ENCODE measurements at regions not wholly inside any gene's neighbourhood (a gene's known extent, or its start where the extent isn't known, plus 50 kb on each side); places are given as distances from the start of the nearest gene placed in this dataset.

DNA sequence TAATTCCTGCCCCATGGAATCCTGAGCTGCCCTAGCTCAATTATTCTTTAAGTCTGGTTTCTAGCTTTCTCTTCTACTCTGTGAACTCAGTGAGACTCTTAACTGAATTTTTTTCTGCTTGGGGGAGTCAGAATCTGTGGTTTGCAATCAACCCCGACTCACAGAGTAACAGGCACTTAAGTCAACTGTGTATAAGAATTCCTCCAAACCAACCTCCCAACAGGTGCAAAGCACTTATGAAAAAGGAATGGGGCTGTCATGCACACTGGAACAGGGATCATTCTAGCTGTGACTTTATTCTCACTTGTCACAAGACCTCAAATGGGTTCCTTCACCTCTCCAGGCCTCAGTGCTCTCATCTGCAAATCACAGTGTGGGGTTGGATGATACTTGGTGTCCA, 60.3 kb upstream of the SYT6 start:
- TF ChIP-seq, protein P1, sequence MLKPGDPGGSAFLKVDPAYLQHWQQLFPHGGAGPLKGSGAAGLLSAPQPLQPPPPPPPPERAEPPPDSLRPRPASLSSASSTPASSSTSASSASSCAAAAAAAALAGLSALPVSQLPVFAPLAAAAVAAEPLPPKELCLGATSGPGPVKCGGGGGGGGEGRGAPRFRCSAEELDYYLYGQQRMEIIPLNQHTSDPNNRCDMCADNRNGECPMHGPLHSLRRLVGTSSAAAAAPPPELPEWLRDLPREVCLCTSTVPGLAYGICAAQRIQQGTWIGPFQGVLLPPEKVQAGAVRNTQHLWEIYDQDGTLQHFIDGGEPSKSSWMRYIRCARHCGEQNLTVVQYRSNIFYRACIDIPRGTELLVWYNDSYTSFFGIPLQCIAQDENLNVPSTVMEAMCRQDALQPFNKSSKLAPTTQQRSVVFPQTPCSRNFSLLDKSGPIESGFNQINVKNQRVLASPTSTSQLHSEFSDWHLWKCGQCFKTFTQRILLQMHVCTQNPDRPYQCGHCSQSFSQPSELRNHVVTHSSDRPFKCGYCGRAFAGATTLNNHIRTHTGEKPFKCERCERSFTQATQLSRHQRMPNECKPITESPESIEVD (tag by site-specific recombination; IDR thresholded peaks at IDR 0.05), result no peak
- no peak for TF ChIP-seq ZNF629 (tag by site-specific recombination; IDR thresholded peaks at IDR 0.05)
- TF ChIP-seq, protein P2, sequence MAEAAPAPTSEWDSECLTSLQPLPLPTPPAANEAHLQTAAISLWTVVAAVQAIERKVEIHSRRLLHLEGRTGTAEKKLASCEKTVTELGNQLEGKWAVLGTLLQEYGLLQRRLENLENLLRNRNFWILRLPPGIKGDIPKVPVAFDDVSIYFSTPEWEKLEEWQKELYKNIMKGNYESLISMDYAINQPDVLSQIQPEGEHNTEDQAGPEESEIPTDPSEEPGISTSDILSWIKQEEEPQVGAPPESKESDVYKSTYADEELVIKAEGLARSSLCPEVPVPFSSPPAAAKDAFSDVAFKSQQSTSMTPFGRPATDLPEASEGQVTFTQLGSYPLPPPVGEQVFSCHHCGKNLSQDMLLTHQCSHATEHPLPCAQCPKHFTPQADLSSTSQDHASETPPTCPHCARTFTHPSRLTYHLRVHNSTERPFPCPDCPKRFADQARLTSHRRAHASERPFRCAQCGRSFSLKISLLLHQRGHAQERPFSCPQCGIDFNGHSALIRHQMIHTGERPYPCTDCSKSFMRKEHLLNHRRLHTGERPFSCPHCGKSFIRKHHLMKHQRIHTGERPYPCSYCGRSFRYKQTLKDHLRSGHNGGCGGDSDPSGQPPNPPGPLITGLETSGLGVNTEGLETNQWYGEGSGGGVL (tag by site-specific recombination; IDR thresholded peaks at IDR 0.05), result no peak
- TF ChIP-seq, protein P3, sequence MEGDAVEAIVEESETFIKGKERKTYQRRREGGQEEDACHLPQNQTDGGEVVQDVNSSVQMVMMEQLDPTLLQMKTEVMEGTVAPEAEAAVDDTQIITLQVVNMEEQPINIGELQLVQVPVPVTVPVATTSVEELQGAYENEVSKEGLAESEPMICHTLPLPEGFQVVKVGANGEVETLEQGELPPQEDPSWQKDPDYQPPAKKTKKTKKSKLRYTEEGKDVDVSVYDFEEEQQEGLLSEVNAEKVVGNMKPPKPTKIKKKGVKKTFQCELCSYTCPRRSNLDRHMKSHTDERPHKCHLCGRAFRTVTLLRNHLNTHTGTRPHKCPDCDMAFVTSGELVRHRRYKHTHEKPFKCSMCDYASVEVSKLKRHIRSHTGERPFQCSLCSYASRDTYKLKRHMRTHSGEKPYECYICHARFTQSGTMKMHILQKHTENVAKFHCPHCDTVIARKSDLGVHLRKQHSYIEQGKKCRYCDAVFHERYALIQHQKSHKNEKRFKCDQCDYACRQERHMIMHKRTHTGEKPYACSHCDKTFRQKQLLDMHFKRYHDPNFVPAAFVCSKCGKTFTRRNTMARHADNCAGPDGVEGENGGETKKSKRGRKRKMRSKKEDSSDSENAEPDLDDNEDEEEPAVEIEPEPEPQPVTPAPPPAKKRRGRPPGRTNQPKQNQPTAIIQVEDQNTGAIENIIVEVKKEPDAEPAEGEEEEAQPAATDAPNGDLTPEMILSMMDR (tag by site-specific recombination; IDR thresholded peaks at IDR 0.05), result no peak
- TF ChIP-seq ZBTB1 (tag by site-specific recombination; IDR thresholded peaks at IDR 0.05), result no peak
- TF ChIP-seq YY2 (tag by site-specific recombination; IDR thresholded peaks at IDR 0.05), result no peak
- TF ChIP-seq, protein P4, sequence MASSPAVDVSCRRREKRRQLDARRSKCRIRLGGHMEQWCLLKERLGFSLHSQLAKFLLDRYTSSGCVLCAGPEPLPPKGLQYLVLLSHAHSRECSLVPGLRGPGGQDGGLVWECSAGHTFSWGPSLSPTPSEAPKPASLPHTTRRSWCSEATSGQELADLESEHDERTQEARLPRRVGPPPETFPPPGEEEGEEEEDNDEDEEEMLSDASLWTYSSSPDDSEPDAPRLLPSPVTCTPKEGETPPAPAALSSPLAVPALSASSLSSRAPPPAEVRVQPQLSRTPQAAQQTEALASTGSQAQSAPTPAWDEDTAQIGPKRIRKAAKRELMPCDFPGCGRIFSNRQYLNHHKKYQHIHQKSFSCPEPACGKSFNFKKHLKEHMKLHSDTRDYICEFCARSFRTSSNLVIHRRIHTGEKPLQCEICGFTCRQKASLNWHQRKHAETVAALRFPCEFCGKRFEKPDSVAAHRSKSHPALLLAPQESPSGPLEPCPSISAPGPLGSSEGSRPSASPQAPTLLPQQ (tag by site-specific recombination; IDR thresholded peaks at IDR 0.05), result no peak
- no peak for TF ChIP-seq KLF9 (tag by site-specific recombination; IDR thresholded peaks at IDR 0.05; ENCODE audit: low read depth)
- TF ChIP-seq, protein P5, sequence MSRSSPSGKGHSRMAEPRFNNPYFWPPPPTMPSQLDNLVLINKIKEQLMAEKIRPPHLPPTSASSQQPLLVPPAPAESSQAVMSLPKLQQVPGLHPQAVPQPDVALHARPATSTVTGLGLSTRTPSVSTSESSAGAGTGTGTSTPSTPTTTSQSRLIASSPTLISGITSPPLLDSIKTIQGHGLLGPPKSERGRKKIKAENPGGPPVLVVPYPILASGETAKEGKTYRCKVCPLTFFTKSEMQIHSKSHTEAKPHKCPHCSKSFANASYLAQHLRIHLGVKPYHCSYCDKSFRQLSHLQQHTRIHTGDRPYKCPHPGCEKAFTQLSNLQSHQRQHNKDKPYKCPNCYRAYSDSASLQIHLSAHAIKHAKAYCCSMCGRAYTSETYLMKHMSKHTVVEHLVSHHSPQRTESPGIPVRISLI (tag by site-specific recombination; IDR thresholded peaks at IDR 0.05), result no peak
- no peak for TF ChIP-seq TCF7L2 (IDR thresholded peaks at IDR 0.05; ENCODE audit: borderline replicate concordance, low read depth, low read length)
- no peak for TF ChIP-seq ZNF394 (tag by site-specific recombination; IDR thresholded peaks at IDR 0.05; ENCODE audit: borderline replicate concordance)
- TF ChIP-seq, protein P6, sequence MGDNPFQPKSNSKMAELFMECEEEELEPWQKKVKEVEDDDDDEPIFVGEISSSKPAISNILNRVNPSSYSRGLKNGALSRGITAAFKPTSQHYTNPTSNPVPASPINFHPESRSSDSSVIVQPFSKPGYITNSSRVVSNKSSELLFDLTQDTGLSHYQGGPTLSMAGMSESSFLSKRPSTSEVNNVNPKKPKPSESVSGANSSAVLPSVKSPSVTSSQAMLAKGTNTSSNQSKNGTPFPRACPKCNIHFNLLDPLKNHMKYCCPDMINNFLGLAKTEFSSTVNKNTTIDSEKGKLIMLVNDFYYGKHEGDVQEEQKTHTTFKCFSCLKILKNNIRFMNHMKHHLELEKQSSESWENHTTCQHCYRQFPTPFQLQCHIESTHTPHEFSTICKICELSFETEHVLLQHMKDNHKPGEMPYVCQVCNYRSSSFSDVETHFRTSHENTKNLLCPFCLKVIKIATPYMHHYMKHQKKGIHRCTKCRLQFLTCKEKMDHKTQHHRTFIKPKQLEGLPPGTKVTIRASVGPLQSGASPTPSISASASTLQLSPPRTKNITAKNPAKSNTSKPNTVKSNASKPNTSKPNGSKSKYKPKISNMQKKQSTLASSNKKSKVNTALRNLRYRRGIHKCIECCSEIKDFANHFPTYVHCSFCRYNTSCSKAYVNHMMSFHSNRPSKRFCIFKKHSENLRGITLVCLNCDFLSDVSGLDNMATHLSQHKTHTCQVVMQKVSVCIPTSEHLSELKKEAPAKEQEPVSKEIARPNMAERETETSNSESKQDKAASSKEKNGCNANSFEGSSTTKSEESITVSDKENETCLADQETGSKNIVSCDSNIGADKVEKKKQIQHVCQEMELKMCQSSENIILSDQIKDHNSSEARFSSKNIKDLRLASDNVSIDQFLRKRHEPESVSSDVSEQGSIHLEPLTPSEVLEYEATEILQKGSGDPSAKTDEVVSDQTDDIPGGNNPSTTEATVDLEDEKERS (tag by site-specific recombination; IDR thresholded peaks at IDR 0.05), result no peak
- TF ChIP-seq, protein P7, sequence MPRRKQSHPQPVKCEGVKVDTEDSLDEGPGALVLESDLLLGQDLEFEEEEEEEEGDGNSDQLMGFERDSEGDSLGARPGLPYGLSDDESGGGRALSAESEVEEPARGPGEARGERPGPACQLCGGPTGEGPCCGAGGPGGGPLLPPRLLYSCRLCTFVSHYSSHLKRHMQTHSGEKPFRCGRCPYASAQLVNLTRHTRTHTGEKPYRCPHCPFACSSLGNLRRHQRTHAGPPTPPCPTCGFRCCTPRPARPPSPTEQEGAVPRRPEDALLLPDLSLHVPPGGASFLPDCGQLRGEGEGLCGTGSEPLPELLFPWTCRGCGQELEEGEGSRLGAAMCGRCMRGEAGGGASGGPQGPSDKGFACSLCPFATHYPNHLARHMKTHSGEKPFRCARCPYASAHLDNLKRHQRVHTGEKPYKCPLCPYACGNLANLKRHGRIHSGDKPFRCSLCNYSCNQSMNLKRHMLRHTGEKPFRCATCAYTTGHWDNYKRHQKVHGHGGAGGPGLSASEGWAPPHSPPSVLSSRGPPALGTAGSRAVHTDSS (tag by site-specific recombination; IDR thresholded peaks at IDR 0.05), result no peak
- TF ChIP-seq, protein P8, sequence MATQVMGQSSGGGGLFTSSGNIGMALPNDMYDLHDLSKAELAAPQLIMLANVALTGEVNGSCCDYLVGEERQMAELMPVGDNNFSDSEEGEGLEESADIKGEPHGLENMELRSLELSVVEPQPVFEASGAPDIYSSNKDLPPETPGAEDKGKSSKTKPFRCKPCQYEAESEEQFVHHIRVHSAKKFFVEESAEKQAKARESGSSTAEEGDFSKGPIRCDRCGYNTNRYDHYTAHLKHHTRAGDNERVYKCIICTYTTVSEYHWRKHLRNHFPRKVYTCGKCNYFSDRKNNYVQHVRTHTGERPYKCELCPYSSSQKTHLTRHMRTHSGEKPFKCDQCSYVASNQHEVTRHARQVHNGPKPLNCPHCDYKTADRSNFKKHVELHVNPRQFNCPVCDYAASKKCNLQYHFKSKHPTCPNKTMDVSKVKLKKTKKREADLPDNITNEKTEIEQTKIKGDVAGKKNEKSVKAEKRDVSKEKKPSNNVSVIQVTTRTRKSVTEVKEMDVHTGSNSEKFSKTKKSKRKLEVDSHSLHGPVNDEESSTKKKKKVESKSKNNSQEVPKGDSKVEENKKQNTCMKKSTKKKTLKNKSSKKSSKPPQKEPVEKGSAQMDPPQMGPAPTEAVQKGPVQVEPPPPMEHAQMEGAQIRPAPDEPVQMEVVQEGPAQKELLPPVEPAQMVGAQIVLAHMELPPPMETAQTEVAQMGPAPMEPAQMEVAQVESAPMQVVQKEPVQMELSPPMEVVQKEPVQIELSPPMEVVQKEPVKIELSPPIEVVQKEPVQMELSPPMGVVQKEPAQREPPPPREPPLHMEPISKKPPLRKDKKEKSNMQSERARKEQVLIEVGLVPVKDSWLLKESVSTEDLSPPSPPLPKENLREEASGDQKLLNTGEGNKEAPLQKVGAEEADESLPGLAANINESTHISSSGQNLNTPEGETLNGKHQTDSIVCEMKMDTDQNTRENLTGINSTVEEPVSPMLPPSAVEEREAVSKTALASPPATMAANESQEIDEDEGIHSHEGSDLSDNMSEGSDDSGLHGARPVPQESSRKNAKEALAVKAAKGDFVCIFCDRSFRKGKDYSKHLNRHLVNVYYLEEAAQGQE (tag by site-specific recombination; IDR thresholded peaks at IDR 0.05), result no peak

All from HEK293 (cell line).